ENCODE measurements at regions not wholly inside any gene's neighbourhood (a gene's known extent, or its start where the extent isn't known, plus 50 kb on each side); places are given as distances from the start of the nearest gene placed in this dataset.

DNA sequence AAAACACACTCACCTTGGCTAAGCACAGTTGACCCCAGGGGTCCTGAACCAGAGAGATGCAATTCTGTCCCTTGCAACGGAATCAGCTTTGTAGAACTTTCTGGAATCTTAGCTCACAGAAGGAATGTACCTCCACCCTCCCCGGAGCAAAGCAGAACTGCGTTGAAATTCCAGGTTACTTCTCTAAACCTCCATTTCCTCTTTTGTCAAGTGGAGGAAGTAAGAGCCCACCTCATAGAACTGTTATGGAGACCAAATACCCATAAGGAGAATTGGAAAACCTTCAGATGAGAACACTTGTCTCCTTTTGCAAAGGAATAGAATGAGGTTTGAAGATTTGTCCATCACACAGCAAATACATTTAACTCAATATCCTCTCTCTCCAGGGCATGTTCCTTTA lies 86.6 kb upstream of the RBBP6 start:
- TF ChIP-seq EP300 (IDR thresholded peaks at IDR 0.05) (no peak), POLR2A (IDR thresholded peaks at IDR 0.05) (no peak), POLR2AphosphoS5 (IDR thresholded peaks at IDR 0.05) (no peak)
- TF ChIP-seq, protein P1, sequence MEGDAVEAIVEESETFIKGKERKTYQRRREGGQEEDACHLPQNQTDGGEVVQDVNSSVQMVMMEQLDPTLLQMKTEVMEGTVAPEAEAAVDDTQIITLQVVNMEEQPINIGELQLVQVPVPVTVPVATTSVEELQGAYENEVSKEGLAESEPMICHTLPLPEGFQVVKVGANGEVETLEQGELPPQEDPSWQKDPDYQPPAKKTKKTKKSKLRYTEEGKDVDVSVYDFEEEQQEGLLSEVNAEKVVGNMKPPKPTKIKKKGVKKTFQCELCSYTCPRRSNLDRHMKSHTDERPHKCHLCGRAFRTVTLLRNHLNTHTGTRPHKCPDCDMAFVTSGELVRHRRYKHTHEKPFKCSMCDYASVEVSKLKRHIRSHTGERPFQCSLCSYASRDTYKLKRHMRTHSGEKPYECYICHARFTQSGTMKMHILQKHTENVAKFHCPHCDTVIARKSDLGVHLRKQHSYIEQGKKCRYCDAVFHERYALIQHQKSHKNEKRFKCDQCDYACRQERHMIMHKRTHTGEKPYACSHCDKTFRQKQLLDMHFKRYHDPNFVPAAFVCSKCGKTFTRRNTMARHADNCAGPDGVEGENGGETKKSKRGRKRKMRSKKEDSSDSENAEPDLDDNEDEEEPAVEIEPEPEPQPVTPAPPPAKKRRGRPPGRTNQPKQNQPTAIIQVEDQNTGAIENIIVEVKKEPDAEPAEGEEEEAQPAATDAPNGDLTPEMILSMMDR (IDR thresholded peaks at IDR 0.05) = no peak

All from suprapubic skin (tissue), 4 donors.